OCI-LY3 (cell line): ENCODE measurements at regions not wholly inside any gene's neighbourhood (a gene's known extent, or its start where the extent isn't known, plus 50 kb on each side); places are given as distances from the start of the nearest gene placed in this dataset.

ENCODE experiments used
- H2AFZ ChIP-seq: fragments of 200-600, 300-600 bp; shearing (Covaris generic); 2 replicates; pipeline ENCODE4 v1.6.0; 2014; ENCODE audit warnings: antibody characterized with exemption, low read depth, low read length
- H3K27ac ChIP-seq: fragments of 200-600, 300-600 bp; sonication (generic); 2 replicates; pipeline ENCODE4 v1.5.1; 2014; ENCODE audit warnings: mild to moderate bottlenecking, low read length, moderate library complexity, mixed read lengths
- H3K27me3 ChIP-seq: fragments of 200-600, 300-600 bp; sonication (generic); 2 replicates; pipeline ENCODE4 v1.6.1; 2014; ENCODE audit warnings: low read depth, low read length, mixed read lengths
- H3K36me3 ChIP-seq: fragments of 200-600, 300-600 bp; sonication (generic); replicated peaks from 2 replicates; pipeline ENCODE3; 2014; ENCODE audit warnings: low read depth, low read length, mixed read lengths
- H3K4me1 ChIP-seq: fragments of 300-600, 200-600 bp; sonication (generic); 2 replicates; pipeline ENCODE4 v1.6.1; 2014; ENCODE audit warnings: low read length, mixed read lengths
- H3K4me2 ChIP-seq: fragments of 200-600, 300-600 bp; sonication (generic); 2 replicates; pipeline ENCODE4 v1.6.1; 2014; ENCODE audit warnings: low read length, mixed read lengths
- H3K4me3 ChIP-seq: fragments of 300-600, 200-600 bp; sonication (generic); 2 replicates; pipeline ENCODE4 v1.5.1; 2014; ENCODE audit warnings: antibody characterized with exemption, mild to moderate bottlenecking, low read length, moderate library complexity
- H3K79me2 ChIP-seq: fragments of 300-600, 200-600 bp; shearing (Covaris generic); 2 replicates; pipeline ENCODE4 v1.6.1; 2014; ENCODE audit warnings: mild to moderate bottlenecking, low read length, mixed read lengths
- H3K9ac ChIP-seq: fragments of 300-600, 200-600 bp; shearing (Covaris generic); 2 replicates; pipeline ENCODE4 v1.6.0; 2014; ENCODE audit warnings: mild to moderate bottlenecking, low read length, moderate library complexity
- H3K9me3 ChIP-seq: fragments of 200-600, 300-600 bp; shearing (Covaris generic); 2 replicates; pipeline ENCODE4 v1.6.1; 2014; ENCODE audit warnings: low read length, mixed read lengths; ENCODE audit not compliant: insufficient read depth
- H4K20me1 ChIP-seq: fragments of 200-600, 300-600 bp; sonication (generic); 2 replicates; pipeline ENCODE4 v1.6.1; 2016; ENCODE audit warnings: low read length, mixed read lengths; ENCODE audit not compliant: insufficient read depth
- CTCF ChIP-seq: fragments of 200-600, 300-600 bp; sonication (generic); IDR thresholded peaks from 2 replicates; pipeline ENCODE4 v1.5.1; 2014; ENCODE audit warnings: antibody characterized with exemption, low read length, low read depth
- EZH2phosphoT487 ChIP-seq: fragments of 200-600 bp; shearing (Covaris generic); IDR thresholded peaks from 2 replicates; pipeline ENCODE4 v1.6.1; 2018; ENCODE audit warnings: antibody characterized with exemption, mixed run types, low read depth

GRCh38 chr6:141354191-141354955 lies 778.4 kb upstream of the GJE1 start:
- no peaks in the 10 kb centered on the region for H3K4me1 ChIP-seq
- H3K9me3 ChIP-seq: no peaks in the 10 kb centered on the region
- TF ChIP-seq EZH2phosphoT487 (no peak), CTCF (no peak)
- H3K27ac ChIP-seq: no peak overlapping the region
- no peaks in the 10 kb centered on the region for H3K79me2 ChIP-seq
- no peak overlapping the region for H3K4me3 ChIP-seq
- no peak overlapping the region for H3K4me2 ChIP-seq
- H3K27me3 ChIP-seq: no peaks in the 10 kb centered on the region
- no peaks in the 10 kb centered on the region for H3K36me3 ChIP-seq
- H2AFZ ChIP-seq: no peak overlapping the region
- H4K20me1 ChIP-seq: no peaks in the 10 kb centered on the region
- no peak overlapping the region for H3K9ac ChIP-seq

GRCh38 chr6:141351721-141352120 lies 781.0 kb upstream of the GJE1 start:
- Histone ChIP-seq H2AFZ (no peak overlapping the region), H3K4me2 (no peak overlapping the region), H3K79me2 (no peaks in the 10 kb centered on the region), H3K27me3 (no peaks in the 10 kb centered on the region), H3K9ac (no peak overlapping the region), H3K4me1 (no peaks in the 10 kb centered on the region), H3K4me3 (no peak overlapping the region), H4K20me1 (no peaks in the 10 kb centered on the region), H3K36me3 (no peaks in the 10 kb centered on the region), H3K9me3 (no peaks in the 10 kb centered on the region), H3K27ac (no peak overlapping the region)
- TF ChIP-seq CTCF (no peak), EZH2phosphoT487 (no peak)

GRCh38 chr6:141349710-141350109 lies 783.0 kb upstream of the GJE1 start:
- Histone ChIP-seq H3K36me3 (no peaks in the 10 kb centered on the region), H2AFZ (no peak overlapping the region)

More at GRCh38 chr6:141349710-141350109, 783.0 kb upstream of the GJE1 start:
- no peak overlapping the region for H3K27ac ChIP-seq
- TF ChIP-seq EZH2phosphoT487 (no peak), CTCF (no peak)
- H4K20me1 ChIP-seq: no peaks in the 10 kb centered on the region
- no peak overlapping the region for H3K9ac ChIP-seq
- H3K79me2 ChIP-seq: no peaks in the 10 kb centered on the region
- no peak overlapping the region for H3K4me2 ChIP-seq
- no peak overlapping the region for H3K4me3 ChIP-seq
- no peaks in the 10 kb centered on the region for H3K9me3 ChIP-seq
- H3K4me1 ChIP-seq: no peaks in the 10 kb centered on the region
- no peaks in the 10 kb centered on the region for H3K27me3 ChIP-seq
